GM20000 (cell line): ENCODE measurements at regions not wholly inside any gene's neighbourhood (a gene's known extent, or its start where the extent isn't known, plus 50 kb on each side); places are given as distances from the start of the nearest gene placed in this dataset.

Source experiments
- DNase-seq: peaks from one replicate; pipeline ENCODE4 v3.0.0; 2012; ENCODE audit warnings: low spot score
- TF ChIP-seq, protein P1 (sequence below): IDR thresholded peaks from 2 replicates; pipeline ENCODE4 v1.5.1; 2012; ENCODE audit warnings: mild to moderate bottlenecking, control low read depth; ENCODE audit errors: extremely low read depth, missing control alignments

DNA sequence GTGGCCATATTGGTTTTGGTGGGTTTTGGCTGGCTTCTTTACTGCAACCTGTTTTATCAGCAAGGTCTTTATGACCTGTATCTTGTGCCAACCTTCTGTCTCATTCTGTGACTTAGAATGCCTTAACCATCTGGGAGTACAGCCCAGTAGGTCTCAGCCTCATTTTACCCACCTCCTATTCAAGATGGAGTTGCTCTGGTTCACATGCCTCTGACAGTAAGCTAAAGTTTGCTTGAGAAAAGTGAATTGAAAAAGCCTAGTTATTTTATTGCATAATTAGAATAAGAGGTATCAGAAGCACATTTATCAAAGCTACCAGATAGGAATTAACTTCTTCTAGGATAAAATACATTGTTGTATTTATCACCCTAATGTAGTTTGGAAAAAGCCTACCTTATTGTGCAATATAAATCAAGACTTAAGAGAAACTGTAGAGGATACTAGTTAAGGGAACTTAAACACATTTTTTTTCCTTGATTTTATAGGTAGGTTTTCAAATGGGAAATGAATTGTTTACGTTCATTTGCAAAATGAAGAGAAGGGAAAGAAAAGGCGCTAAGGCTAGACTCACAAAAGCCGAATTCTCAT is 202.3 kb upstream of the KCNJ16 start:
- TF ChIP-seq, protein P1, sequence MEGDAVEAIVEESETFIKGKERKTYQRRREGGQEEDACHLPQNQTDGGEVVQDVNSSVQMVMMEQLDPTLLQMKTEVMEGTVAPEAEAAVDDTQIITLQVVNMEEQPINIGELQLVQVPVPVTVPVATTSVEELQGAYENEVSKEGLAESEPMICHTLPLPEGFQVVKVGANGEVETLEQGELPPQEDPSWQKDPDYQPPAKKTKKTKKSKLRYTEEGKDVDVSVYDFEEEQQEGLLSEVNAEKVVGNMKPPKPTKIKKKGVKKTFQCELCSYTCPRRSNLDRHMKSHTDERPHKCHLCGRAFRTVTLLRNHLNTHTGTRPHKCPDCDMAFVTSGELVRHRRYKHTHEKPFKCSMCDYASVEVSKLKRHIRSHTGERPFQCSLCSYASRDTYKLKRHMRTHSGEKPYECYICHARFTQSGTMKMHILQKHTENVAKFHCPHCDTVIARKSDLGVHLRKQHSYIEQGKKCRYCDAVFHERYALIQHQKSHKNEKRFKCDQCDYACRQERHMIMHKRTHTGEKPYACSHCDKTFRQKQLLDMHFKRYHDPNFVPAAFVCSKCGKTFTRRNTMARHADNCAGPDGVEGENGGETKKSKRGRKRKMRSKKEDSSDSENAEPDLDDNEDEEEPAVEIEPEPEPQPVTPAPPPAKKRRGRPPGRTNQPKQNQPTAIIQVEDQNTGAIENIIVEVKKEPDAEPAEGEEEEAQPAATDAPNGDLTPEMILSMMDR = no peak
- no peak for DNase-seq

DNA sequence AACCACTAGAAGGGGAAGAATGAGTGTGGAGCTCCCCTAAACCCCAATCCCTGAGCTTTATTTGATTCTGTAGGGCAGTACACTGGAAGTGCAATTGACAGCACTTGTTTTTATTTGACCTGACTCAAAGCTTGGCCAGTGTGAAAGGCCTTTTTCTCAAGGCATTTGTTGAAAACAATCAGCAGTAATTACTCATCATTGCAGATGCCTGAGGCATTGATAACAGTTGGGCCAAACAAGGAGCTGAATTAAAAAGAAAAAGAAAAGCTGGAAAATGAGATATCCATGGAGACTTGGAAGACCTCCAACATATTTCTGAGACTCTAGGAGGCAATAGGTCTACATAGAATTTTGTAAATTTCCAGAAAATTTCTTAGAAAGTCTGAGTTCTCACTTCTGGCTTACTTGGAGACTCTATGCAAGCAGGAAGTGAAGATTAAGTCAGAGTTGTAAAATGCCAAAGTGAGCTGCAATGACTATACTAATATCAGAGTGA is 200.8 kb upstream of the KCNJ16 start:
- TF ChIP-seq, protein P1 = no peak
- DNase-seq = no peak

DNA sequence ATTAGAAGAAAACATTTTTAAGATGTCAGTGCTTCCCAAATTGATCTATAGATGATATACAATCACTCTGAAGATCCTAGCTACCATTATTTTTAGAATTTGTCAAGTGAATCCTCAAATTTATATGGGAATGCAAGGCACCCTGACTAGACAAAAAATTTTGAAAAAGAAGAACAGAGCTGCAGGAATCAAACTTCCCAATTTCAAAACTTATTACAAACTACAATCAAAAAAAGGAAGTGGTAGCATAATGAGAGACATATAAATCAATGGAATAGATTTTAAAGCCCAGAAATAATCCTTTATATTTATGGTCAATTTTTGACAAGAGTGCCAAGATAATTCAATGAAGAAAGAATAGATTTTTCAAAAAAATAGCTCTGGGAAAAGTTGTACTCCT is 198.3 kb upstream of the KCNJ16 start:
- TF ChIP-seq, protein P1 = no peak
- DNase-seq = no peak

DNA sequence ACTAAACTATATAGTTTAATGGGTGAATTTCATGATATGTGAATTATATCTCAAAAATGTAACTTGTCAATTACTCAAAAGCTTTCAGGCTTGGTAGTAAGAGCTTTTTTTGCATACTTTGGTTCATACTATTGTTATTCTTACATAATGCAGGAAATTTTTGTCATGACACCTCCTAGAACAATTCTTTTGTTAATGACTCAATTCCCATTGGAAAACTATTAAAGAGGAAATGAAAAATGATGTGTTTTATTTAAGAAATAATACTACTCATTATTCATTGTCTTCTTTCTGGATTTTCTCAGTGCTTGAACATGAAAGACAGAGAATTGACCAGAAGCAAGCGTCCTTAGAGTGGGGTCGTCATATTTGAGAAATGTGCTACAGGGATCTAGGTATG is 196.4 kb upstream of the KCNJ16 start:
- DNase-seq = no peak
- TF ChIP-seq, protein P1 = no peak

DNA sequence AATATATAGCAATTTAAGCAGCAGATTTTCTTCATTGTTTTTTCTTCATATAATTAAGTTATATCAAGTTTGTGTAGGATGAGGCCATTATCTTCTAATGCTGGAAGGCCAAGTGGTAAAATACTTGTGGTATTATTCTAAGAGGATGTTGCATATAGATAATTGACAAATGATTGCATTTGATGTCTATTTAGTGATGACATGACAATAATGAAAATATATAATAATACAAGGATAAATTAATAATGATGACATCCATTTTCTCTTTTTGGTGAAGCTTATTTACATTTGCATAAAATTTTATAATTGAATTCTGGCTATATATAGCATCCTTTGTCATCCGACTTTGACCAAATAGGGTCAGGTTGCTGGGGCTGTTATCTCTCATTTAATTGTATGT is 195.4 kb upstream of the KCNJ16 start:
- no peak for DNase-seq
- TF ChIP-seq, protein P1 = no peak

DNA sequence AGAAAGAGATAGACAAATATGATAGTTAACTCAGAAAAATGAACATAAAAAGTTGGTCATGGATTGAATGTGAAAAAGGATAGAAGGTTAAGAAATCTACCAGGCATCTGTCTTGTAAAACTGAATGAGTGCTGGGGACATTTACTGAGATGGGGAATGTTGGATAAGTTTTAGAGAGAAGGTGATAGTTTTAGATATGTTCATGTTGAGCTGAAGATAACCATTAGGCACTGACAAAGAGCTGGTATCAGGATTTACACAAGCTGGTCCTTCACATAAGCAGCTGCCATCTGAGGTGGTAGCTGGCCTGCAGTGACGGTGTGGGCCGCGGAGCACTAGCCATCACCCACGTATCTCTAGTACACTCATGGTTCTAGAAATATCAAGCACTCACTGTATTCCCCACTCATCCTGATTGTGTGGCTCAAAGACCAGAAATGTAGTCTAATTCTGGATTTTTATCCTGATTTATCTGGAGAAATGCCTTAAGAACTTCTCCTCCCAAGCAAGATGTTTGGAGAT is 194.4 kb upstream of the KCNJ16 start:
- TF ChIP-seq, protein P1 = no peak
- no peak for DNase-seq

DNA sequence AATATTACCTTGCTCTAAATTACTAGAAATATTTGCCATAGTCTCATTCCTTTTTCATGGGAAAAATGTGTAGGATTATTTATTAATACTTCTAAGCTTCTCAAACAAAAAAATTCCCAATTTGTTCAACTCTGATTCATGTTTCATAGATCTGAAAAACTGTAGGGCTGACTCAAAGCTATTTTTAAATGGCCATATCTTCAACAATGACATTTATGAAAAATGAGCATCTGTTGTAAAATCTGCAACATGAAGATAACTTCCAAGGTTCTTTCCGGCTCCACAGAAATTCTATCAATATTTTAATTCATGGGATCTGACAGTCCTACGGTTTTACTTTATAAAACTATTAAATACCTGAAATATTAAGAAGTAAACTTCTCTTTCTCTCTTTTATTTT is 192.7 kb upstream of the KCNJ16 start:
- no peak for DNase-seq
- TF ChIP-seq, protein P1 = no peak
